DMS 273 (cell line): ENCODE measurements at regions not wholly inside any gene's neighbourhood (a gene's known extent, or its start where the extent isn't known, plus 50 kb on each side); places are given as distances from the start of the nearest gene placed in this dataset.
A peak's percentile ranks its signal among the peaks of the same experiment; 100 is the strongest.

Experiments used
- DNase-seq: peaks from one replicate; lab custom pipeline; 2025; ENCODE audit not compliant: unreplicated experiment; lab: John Stamatoyannopoulos, UW

DNA sequence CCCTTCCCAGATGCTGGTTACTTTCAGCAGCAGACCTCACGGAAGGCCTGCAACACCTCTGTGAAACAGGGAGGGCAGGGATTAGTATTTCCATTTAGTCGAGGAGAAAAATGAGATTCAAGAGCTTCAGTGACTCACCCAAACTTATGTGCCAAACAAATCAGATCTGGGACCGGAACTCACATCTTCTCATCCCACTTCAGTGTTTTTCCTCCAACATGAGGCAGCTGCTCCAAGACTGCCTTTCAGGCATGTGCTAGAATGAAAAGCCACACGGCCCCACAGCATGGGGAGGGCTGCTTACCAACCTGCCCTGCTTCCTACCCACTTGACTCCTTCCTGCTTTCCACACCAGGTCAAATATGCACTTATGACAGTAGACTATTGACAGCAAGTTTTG, 129.4 kb upstream of the SLC24A5 start:
- no peak for DNase-seq

DNA sequence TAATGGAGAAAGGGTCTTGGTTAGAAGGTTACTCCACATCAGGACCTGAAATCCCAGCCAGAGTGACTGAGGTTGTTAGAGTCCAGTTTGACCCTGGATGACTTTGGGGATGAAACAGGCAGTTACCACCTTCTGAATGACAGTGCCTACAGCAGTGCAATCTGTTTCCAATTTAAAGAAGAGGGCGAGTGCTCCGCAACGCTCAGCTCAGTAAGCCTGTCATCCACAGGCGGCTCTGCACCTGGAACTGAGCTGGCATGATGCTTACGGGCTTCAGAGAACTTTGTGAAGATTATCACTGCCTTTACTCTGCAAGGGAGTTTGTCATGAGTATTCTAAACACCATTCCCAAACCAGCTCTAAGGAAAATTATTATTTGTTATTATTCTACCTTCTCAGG, 127.7 kb upstream of the SLC24A5 start:
- DNase-seq, result no peak

DNA sequence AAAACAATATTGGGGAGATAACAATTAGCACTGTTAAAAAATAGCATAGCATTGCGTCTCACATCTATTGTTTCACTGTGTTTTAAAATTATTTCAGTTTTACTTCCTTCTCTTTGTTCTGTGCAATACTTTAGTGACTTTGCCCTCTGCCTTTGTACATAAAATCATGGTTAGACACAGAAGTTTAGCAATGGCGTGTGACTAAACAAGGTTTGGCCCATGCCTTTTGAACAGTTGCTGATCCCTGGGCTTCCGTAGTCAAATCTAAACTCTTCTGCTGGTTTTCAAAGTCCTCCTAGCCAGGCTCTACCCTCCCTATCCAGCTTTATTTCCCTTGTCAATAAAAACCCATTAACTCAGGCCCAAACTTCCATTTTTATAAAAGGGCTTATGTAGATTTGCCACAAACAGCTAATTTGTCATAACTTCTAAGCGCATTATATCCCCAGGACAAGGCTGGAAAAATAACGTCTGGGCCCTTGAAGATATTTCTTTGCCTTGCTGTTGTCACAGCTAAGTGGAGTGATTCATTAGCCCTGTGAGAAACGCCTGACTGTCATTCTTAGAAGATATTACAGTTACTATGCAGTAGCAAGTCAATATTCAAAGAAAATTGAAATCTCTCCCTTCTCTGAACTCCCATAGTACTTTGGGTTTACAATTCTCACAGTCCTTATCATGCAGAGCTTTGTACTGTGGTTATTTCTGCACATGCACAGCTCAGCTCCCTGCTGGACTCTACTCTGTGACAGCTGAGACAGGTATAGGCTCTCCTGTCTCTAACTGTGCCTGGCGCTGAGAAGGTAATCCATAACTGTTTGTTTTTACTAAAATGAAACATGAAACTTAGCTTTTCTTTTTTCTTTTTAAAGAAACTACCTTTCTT, 123.4 kb upstream of the SLC24A5 start:
- no peak for DNase-seq

DNA sequence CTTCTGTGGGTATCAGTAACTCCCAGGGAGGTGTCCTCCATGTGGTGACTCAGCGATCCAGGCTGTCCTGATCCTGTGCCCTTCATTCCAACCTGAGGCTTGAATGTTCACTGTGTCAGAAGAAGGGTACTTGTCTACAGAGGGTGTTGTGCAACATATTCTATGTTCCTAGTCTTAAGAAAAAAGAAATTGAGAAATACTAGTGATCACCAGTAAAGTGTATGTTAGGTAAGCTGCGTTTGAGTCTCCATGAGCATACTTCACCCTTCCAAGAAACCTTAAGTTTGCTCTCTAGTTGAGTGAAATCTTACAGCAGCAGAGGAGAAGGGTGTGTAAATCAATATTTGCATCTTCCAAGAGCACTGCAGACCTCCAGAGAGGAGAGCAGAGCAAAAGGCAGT, 122.2 kb upstream of the SLC24A5 start:
- no peak for DNase-seq

DNA sequence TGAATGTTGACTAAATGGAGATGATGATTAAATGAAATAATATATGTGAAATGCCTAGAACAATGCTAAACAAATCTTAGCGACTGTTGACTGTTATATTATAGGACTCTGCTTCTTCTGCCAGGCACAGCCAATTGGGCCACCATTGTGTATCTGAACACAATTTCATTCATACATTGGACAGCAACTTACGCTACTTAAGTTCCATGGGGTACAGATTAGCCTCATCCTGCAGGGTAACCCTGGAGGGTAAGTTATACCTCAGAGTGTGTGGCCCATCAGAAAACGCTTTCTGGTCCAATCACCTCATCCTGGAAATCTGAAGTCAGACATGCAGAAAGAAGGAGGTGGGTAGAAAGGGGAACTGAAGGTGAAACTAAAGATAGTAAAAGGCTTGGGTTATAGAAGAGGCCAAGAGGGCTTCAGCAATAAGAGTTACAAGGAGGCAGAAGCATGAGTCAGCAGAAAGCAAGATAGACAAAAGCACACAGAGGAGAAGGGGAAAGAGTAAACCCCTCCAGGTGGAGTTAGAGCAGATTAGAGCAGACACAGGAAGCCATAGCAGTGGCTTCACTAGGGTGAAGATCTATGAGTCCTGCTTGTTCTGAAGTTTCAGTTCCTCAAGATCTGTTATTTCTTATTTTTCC, 119.3 kb upstream of the SLC24A5 start:
- peak; percentile 12 for DNase-seq

DNA sequence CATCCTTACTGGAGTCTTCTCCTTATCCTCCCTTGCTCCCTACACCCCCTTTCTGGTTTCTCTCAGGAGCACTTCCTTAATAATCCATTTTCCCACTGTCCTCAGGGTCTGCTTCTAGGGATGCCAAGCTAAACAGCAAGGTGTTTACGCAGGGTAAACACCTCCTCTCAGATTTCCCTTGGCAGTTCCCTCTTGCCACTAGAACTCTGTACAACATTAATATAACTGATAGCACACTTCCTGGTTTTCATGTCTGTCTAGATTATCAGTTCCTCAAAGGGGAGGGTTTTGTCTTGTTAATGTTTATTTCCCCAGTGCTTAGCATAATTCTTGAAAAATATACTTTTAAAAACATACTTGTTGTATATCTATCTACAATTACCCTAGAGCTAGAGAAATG, 118.0 kb upstream of the SLC24A5 start:
- no peak for DNase-seq

DNA sequence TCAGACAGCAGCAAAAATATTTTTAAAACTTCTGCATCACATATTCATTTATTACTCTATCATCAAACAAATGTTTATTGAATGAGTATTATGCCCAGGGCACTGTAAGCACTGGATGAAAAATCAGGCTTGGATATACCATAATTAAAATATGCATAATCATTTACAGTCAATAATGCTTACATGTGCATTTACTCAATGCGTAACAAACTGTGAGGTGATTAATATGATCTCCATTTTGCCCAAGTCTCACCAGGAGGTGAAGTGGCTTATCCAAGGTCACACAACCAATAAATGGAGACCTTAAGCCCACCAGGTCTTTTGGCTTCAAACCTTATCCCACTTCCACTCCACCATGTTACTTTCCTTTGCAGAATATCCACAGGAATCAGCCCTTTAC, 117.3 kb upstream of the SLC24A5 start:
- no peak for DNase-seq

DNA sequence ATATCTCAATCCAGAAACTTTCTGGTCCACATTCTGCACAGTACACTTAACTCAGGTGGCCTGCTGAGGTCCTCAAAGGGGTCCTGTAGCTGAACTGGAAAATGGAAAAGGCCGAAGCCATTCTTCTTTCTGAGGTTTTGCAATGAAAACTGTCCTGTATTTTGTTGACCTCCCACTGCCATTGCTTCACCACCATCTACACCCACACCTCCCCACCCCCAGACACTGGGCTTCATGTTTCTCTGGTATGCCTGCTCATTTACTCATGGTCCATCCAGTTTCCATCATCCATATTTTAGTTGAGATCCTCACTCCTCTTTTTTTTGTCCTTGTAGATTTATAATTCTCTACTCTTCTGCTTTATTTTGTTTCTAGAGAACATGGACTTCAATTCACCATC, 115.7 kb upstream of the SLC24A5 start:
- DNase-seq, result no peak

DNA sequence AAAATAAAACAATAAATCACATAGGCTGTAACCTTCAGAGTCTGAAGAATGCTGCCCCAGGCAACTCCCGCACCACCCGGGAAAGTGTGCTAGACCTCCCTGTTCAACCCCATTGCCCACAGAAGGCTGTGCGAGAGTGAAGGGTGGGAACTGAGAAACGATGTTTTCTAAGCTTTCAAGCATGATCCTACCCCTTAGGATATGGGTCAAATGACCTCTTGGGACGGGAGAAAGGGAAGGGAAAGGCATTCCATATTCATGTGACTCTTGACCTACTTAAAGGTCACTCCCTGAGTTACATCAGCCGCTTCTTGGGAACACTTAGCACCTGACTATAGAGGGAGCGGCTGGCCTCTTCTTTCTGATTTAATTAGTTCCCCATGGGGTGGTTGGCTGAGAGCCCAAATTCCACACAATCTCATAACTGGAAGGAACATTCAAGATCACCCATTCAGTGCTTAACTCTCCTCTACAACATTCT, 114.7 kb upstream of the SLC24A5 start:
- no peak for DNase-seq

DNA sequence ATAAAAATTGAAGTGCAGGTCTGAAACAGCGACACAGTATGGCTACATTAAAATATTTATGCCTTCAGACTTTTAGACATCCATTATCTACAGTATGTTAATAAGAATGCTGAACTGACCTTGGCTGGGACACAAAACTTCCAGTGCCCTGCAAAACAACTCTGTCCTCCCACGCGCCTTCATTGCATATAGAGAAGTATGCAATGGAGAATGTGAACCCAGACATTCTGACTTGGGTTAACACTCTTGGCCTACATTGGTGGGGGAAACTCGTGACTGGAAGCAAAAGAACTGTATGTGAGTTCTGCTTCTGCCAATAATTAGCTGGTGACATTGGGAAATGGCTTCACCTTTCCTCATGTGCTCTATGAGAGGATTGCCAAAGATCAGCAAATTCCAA, 110.5 kb upstream of the SLC24A5 start:
- no peak for DNase-seq

DNA sequence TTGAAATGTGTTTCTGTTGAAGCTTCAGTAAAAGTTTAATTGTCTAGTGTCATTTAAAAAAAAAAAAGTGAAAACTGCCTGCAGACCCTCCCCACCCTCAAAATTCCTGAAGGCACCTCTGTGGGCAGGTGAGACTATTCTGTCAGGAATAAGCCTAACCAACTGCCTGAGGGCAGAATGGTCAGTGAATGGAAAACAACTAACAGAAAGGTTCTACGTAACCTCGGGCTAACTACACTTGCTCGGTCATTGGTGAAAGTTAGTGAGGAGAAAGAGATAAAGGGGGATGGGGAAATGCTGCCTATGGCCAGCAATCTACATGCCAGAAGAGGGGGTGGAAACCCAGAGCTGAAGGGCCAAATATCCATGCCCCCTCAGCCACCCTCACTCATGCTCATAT, 108.6 kb upstream of the SLC24A5 start:
- DNase-seq, result no peak

DNA sequence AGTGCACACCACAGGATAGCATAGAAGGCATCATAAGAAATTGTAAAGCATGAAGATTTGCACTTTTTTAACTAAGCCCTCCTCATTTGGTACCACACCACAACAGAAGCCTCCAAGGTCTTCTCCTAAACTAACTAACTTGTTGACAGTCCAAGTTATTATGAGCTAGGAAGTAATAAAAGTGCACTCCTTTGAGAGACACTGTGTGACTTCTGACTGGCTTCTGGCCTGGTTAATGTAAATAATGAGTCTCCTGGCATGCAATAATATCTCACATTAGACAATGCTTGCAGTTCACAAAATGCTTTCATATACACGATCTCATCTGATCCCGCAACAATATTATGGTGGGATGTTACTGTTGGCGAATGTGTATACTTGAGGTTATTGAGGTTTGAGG, 103.9 kb upstream of the SLC24A5 start:
- DNase-seq, result no peak

DNA sequence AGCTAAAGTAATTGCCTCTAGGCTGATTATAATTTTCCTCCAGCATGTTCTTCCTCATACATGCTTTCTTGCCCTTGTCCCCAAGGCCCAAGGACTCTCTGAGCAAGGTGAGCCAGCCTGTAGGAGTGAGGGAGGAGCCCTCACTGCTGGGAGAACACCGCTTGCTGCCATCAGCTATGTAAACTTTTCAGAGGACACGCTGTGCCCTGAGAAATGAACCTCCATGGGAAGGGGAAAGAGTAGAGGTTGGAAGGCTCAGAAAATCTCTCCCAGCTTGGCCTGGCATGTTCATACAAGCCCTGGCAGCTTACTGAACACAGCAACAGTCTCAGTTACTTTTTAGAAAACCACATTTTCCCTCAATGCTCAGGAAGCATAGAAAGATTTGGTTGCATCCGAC, 103.0 kb upstream of the SLC24A5 start:
- DNase-seq, result no peak

DNA sequence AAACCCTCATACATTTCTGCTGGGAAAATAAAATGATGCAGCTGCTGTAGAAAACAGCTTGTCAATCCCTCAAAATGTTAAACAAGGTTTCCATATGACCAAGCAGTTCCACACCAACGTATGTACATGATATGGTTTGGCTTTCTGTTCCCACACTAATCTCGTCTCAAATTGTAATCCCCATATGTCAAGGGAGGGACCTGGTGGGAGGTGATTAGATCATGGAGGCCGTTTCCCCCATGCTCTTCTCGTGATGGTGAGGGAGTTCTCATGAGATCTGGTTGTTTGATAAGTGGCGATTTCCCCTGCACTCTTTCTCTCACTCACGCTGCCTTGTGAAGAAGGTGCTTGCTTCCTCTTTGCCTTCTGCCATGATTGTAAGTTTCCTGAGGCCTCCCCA, 100.6 kb upstream of the SLC24A5 start:
- DNase-seq, result peak; percentile 3

DNA sequence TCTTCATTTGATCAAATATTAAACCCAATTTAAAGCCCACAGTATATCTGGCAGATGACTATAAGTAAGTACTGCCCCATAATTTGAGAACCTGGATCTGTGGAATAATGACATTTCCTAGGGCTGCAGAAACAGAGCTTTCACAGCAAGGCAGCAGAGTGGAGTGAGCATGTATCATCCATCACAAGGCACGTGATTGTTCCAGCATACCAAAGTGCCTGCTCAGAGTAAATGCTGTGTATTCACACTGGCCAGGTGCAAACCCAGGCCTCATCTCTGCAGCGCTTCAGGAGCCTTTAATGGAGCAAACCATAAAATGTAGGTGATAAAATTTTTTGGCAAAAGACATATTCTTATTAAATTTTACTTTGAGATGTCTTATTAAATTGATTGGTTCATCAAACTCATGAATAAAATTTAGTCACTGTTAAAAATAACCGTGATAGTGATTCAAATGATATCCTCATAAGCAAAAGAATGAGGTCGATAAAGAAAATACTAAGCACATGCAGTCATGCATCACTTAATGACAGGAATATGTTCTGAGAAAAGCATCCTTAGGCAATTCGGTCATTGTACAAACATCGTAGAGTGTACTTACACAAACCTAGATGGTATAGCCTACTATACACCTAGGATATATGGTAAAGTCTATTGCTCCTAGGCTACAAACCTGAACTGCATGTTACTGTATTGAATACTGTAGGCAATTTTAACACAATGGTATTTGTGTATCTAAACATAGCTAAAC, 99.3 kb upstream of the SLC24A5 start:
- no peak for DNase-seq

DNA sequence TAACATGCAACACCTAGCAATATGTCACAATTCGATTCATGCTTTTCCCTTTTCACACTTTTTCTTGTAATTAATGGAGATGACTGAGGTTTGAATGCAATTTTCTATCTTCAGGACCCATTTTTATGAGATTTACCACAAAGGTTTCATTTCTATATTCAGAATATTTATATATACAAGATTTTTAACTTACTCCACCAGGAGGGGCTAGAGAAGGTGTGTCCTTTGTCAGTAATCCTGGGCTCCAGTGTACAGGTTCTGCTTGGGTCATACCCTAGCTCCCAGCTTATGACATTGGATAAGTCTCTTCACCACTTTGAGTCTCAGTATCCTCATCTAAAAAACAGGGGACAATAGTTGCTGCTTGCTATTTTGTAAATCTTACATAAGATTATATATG, 95.7 kb upstream of the SLC24A5 start:
- peak; percentile 1 for DNase-seq

DNA sequence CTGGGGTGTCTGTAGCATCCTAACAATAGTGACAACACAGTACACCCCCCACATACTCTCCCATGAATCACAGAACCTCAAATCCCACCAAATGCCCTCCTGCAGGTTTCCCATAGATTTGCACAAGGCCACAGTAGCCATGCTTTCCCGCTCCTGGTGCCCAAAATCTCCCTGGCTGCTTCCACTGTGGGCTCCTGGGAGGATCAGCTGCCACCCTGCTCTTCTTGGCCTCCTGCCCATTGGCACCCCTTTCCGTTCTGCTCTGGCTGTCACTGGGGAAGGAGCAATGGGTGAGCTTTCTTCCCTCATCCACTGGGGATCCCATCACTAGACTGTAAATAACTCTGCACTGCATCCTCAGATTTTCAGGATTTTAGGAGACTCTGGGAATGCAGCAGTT, 92.1 kb upstream of the SLC24A5 start:
- no peak for DNase-seq

DNA sequence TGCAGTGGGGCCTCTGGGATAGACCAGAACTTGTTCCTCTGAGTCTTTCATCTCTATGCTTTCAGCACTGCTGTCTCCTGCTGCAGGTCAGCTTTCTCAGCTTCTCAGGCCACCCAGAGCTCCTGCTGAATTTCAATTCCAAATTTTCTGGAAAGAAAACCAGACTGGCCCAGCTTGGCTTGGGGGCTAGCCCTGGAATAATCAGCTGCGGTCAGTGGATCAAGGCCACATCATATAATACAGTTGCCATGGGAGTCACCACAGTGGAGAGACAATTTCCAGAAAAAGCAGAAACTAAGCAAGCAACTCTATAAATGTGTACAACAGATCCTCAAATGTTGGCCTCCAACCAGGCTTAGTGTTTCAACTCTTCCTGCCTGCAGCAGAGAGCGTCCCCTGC, 91.1 kb upstream of the SLC24A5 start:
- no peak for DNase-seq

DNA sequence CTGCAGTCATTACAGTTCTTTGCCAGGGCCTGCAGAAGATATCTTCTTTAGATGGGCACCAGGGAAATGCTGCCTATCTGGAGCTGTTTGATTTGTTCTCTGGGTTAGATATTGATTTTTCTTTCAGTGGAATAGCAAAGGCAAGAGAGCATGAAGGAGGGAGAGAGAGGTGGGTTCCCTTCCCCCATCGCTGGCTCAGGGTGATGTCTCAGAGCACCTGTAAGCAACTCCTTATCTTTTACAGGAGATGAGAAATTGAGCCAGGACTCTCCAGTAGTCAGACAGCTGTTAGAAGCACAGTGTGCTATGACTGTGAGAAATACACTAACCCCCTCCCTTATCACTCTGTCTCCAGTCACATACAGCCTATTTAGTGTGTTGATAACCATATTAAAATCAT, 89.3 kb upstream of the SLC24A5 start:
- no peak for DNase-seq

DNA sequence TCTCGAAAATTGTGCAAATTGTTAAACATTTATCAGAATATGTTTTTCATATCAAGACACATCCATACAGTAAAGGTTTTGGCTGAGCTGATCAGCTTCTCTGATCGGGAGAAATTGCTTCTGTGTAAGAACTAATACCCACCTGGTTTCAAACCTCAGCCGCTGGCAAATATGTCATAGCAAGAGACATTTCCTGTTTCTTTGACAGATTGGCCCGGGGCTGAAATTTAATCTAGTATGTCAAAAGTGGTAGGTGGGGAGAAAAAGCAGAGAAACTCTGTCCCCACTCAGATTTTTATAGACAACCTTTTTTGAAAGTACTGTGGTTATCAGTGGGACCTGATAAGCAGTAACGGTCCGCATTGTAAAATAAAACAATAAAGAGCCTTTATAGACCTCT, 88.8 kb upstream of the SLC24A5 start:
- no peak for DNase-seq

DNA sequence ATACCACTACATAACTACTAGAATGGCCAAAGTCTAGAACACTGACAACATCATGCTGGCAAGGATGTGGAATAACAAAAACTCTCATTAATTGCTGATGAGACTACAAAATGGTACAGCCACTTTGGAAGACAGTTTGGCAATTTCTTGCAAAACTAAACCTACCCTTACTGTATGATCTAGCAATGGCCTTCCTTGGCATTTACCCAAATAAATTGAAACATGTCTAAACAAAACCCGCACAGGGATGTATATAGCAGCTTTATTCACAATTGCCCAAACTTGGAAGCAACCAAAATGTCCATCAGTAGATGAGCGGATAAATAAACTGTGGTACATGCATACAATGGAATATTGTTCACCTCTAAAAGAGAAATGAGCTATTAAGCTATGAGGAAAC, 87.9 kb upstream of the SLC24A5 start:
- DNase-seq, result no peak

DNA sequence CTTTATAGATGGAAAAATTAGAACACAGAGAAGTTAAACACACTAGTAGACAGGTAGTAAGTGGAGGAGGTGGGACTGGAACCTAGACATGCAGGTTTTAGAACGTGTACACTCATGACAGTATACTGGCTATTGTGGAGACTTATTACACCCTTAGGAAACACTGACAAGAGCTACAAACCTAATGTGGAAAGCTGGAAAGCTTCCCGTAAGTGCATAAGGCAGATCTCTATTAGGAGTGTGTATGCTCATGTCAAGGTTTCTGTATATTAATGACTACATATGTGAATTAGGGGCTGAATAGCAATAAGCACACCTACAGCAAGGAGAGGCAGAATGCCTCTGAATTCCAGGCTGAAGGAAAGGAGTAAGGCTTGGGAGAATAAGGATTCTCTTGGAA, 82.6 kb upstream of the SLC24A5 start:
- no peak for DNase-seq
